GM12865 (cell line): ENCODE measurements at regions not wholly inside any gene's neighbourhood (a gene's known extent, or its start where the extent isn't known, plus 50 kb on each side); places are given as distances from the start of the nearest gene placed in this dataset.
"Not testable (repeated sequence)": the region's sequence is repeated elsewhere in the genome, so short reads cannot be mapped to it uniquely, and the experiment has no call there.

Source experiments
- DNase-seq: peaks from one replicate; pipeline ENCODE4 v3.0.0; 2010; ENCODE audit warnings: low read depth
- H3K4me3 ChIP-seq: 2 replicates; pipeline ENCODE4 v1.5.1; 2011; ENCODE audit warnings: mild to moderate bottlenecking, low read depth, low read length, control low read depth
- CTCF ChIP-seq: IDR thresholded peaks from 2 replicates; pipeline ENCODE4 v1.5.1; 2011; ENCODE audit warnings: low read length, control low read depth, low read depth, inconsistent platforms; ENCODE audit not compliant: insufficient read depth; ENCODE audit errors: missing control alignments

DNA sequence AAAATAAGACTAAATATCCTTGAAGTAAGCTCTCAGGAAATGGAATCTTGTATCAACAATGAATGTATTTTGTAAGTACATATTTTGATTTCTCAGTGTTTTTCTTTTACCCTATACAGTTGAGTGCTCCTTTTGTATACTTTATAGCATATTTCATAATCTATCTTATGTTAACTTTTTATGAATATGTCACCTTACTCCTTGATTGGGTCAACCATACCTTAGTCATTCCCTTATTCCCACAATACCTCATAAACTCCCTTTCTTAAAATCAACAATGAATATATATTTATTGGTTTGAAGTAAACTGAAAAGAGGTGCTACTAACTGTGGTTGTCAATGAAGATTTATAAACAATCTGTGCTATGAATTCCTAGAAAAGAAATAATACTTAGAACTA lies 686.2 kb downstream of the METTL15 start:
- H3K4me3 ChIP-seq: no peak overlapping the region
- no peak for TF ChIP-seq CTCF
- DNase-seq: no peak

DNA sequence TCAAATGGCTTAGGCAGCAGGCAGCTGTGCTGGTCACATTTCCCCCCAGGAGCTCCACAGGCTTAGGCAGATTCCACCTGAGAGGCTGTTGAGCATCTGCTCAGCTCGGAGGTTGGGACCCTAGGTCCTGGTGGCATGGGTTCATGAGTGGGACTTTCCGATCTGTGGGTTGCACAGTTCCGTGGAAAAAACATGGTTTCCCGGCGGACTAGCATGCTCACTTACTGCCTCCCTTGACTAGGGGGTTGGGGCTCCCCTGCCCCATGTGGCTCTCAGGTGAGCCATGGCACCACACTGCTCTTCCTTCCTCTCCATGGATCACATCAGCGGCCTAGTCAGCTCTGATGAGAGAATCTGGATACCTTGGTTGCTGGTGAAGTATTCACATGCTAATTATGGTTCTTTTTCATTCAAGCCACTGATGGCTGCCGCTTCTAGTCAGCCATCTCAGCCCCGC lies 685.1 kb downstream of the METTL15 start:
- DNase-seq: no peak
- no peak overlapping the region for H3K4me3 ChIP-seq
- TF ChIP-seq CTCF: no peak

- H3K4me3 ChIP-seq: no peak overlapping the region
- no peak for TF ChIP-seq CTCF
- no peak for DNase-seq
Observed at GRCh38 chr11:28792856-28793255, 684.7 kb downstream of the METTL15 start.

GRCh38 chr11:28787897-28788296 lies 679.7 kb downstream of the METTL15 start:
- not testable (repeated sequence) for DNase-seq, H3K4me3 ChIP-seq

DNA sequence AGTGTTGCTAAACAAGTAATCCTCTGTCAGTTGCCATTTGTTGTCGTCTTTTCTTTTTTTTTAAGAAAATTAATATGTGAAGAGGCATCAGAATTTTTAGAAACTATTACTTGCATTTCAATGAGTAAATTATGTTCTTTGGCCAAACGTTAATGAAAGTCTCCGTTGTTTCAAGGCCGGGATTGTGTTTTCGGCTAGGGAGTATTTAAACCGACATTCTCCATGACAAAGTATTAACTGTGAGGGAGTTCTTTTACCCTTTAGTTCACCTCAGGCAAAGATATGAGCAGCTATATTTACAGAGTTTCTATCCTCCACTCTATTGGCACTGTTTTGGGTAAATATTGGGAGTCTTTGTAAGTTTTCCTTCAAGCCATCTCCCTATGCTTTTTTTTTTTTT lies 668.9 kb downstream of the METTL15 start:
- DNase-seq: no peak
- H3K4me3 ChIP-seq: no peak overlapping the region
- TF ChIP-seq CTCF: no peak

- no peak for DNase-seq
- no peak for TF ChIP-seq CTCF
Observed at GRCh38 chr11:28773606-28774005, 665.4 kb downstream of the METTL15 start.

DNA sequence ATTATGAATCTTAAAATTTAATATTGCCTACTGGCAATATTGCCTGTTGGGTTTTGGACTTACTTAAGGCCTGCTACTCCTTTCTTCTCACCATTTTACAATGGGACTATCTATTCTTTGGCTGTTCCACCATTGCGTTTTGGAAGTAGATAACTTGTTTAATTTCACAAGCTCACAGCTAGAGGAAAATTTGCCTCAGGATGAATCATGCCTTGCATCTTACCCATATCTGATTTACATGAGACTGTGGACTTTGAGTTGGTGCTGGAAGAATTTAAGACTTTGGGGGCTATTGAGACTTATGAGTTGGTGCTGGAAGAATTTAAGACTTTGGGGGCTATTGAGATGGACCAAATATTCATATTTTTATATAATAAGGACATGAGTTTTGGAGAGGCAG lies 662.6 kb downstream of the METTL15 start:
- no peak for TF ChIP-seq CTCF
- no peak for DNase-seq
- H3K4me3 ChIP-seq: no peak overlapping the region

More at GRCh38 chr11:28773606-28774005, 665.4 kb downstream of the METTL15 start:
- no peak overlapping the region for H3K4me3 ChIP-seq
